OCI-LY3 (cell line): ENCODE measurements at regions not wholly inside any gene's neighbourhood (a gene's known extent, or its start where the extent isn't known, plus 50 kb on each side); places are given as distances from the start of the nearest gene placed in this dataset.
A peak's percentile ranks its signal among the peaks of the same experiment; 100 is the strongest.

Experiments used
- H2AFZ ChIP-seq: fragments of 200-600, 300-600 bp; shearing (Covaris generic); 2 replicates; pipeline ENCODE4 v1.6.0; 2014; ENCODE audit warnings: antibody characterized with exemption, low read depth, low read length
- H3K27ac ChIP-seq: fragments of 200-600, 300-600 bp; sonication (generic); 2 replicates; pipeline ENCODE4 v1.5.1; 2014; ENCODE audit warnings: mild to moderate bottlenecking, low read length, moderate library complexity, mixed read lengths
- H3K27me3 ChIP-seq: fragments of 200-600, 300-600 bp; sonication (generic); 2 replicates; pipeline ENCODE4 v1.6.1; 2014; ENCODE audit warnings: low read depth, low read length, mixed read lengths
- H3K36me3 ChIP-seq: fragments of 200-600, 300-600 bp; sonication (generic); replicated peaks from 2 replicates; pipeline ENCODE3; 2014; ENCODE audit warnings: low read depth, low read length, mixed read lengths
- H3K4me1 ChIP-seq: fragments of 300-600, 200-600 bp; sonication (generic); 2 replicates; pipeline ENCODE4 v1.6.1; 2014; ENCODE audit warnings: low read length, mixed read lengths
- H3K4me2 ChIP-seq: fragments of 200-600, 300-600 bp; sonication (generic); 2 replicates; pipeline ENCODE4 v1.6.1; 2014; ENCODE audit warnings: low read length, mixed read lengths
- H3K4me3 ChIP-seq: fragments of 300-600, 200-600 bp; sonication (generic); 2 replicates; pipeline ENCODE4 v1.5.1; 2014; ENCODE audit warnings: antibody characterized with exemption, mild to moderate bottlenecking, low read length, moderate library complexity
- H3K79me2 ChIP-seq: fragments of 300-600, 200-600 bp; shearing (Covaris generic); 2 replicates; pipeline ENCODE4 v1.6.1; 2014; ENCODE audit warnings: mild to moderate bottlenecking, low read length, mixed read lengths
- H3K9ac ChIP-seq: fragments of 300-600, 200-600 bp; shearing (Covaris generic); 2 replicates; pipeline ENCODE4 v1.6.0; 2014; ENCODE audit warnings: mild to moderate bottlenecking, low read length, moderate library complexity
- H3K9me3 ChIP-seq: fragments of 200-600, 300-600 bp; shearing (Covaris generic); 2 replicates; pipeline ENCODE4 v1.6.1; 2014; ENCODE audit warnings: low read length, mixed read lengths; ENCODE audit not compliant: insufficient read depth
- H4K20me1 ChIP-seq: fragments of 200-600, 300-600 bp; sonication (generic); 2 replicates; pipeline ENCODE4 v1.6.1; 2016; ENCODE audit warnings: low read length, mixed read lengths; ENCODE audit not compliant: insufficient read depth
- CTCF ChIP-seq: fragments of 200-600, 300-600 bp; sonication (generic); IDR thresholded peaks from 2 replicates; pipeline ENCODE4 v1.5.1; 2014; ENCODE audit warnings: antibody characterized with exemption, low read length, low read depth
- EZH2phosphoT487 ChIP-seq: fragments of 200-600 bp; shearing (Covaris generic); IDR thresholded peaks from 2 replicates; pipeline ENCODE4 v1.6.1; 2018; ENCODE audit warnings: antibody characterized with exemption, mixed run types, low read depth

- H3K9ac ChIP-seq = no peak overlapping the region
- H3K4me2 ChIP-seq = no peak overlapping the region
- no peaks in the 10 kb centered on the region for H3K79me2 ChIP-seq
- no peak overlapping the region for H3K27ac ChIP-seq
- no peak overlapping the region for H2AFZ ChIP-seq
- no peaks in the 10 kb centered on the region for H3K4me1 ChIP-seq
- H3K9me3 ChIP-seq = no peaks in the 10 kb centered on the region
- H3K36me3 ChIP-seq = no peaks in the 10 kb centered on the region
- H3K4me3 ChIP-seq = no peak overlapping the region
- no peaks in the 10 kb centered on the region for H4K20me1 ChIP-seq
- H3K27me3 ChIP-seq = no peaks in the 10 kb centered on the region
- TF ChIP-seq EZH2phosphoT487 = no peak
- peak; percentile 36 for TF ChIP-seq CTCF
These were observed 1115.3 kb upstream of the IGFBP7 start for GRCh38 chr4:58225460-58225859.

GRCh38 chr4:58219179-58219578 lies 1109.0 kb upstream of the IGFBP7 start:
- H3K9ac ChIP-seq = no peak overlapping the region
- no peak overlapping the region for H3K4me2 ChIP-seq
- no peaks in the 10 kb centered on the region for H3K27me3 ChIP-seq
- TF ChIP-seq CTCF (no peak), EZH2phosphoT487 (no peak)
- no peak overlapping the region for H2AFZ ChIP-seq
- H3K9me3 ChIP-seq = no peaks in the 10 kb centered on the region
- no peak overlapping the region for H3K27ac ChIP-seq
- H4K20me1 ChIP-seq = no peaks in the 10 kb centered on the region
- no peak overlapping the region for H3K4me3 ChIP-seq
- H3K79me2 ChIP-seq = no peaks in the 10 kb centered on the region
- H3K36me3 ChIP-seq = no peaks in the 10 kb centered on the region
- no peaks in the 10 kb centered on the region for H3K4me1 ChIP-seq

DNA sequence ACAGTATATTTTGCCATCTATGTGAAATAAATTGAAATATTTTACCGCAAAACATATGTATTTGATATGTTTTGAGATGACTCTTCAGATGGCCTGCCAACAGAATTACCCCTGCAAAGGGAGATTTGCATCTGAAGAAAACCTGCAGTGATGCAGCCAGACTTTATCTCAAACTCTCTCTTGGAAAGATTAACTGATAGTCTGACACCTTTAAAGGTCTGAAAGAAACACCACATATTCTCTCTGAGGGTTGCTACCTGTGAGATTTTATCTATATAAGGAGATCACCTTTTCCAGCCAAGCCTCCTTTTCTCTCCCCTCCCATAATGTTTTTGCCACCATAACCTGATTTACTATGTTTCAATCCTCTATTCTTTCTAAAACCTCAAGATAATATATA lies 1106.3 kb upstream of the IGFBP7 start:
- Histone ChIP-seq H3K27me3 (no peaks in the 10 kb centered on the region), H3K9ac (no peak overlapping the region), H3K4me3 (no peak overlapping the region), H2AFZ (no peak overlapping the region), H3K4me2 (no peak overlapping the region), H3K27ac (no peak overlapping the region), H3K36me3 (no peaks in the 10 kb centered on the region), H3K9me3 (no peaks in the 10 kb centered on the region), H3K4me1 (no peaks in the 10 kb centered on the region), H3K79me2 (no peaks in the 10 kb centered on the region), H4K20me1 (no peaks in the 10 kb centered on the region)
- TF ChIP-seq EZH2phosphoT487 = no peak
- no peak for TF ChIP-seq CTCF

- no peaks in the 10 kb centered on the region for H3K9me3 ChIP-seq
- no peak for TF ChIP-seq CTCF
- TF ChIP-seq EZH2phosphoT487 = no peak
- no peaks in the 10 kb centered on the region for H3K36me3 ChIP-seq
These were observed 1104.2 kb upstream of the IGFBP7 start for GRCh38 chr4:58214376-58214775.

More at GRCh38 chr4:58214376-58214775, 1104.2 kb upstream of the IGFBP7 start:
- no peak overlapping the region for H3K9ac ChIP-seq
- H3K27ac ChIP-seq = no peak overlapping the region
- no peaks in the 10 kb centered on the region for H3K79me2 ChIP-seq
- no peaks in the 10 kb centered on the region for H4K20me1 ChIP-seq
- H3K4me1 ChIP-seq = no peaks in the 10 kb centered on the region
- H3K4me3 ChIP-seq = no peak overlapping the region
- no peaks in the 10 kb centered on the region for H3K27me3 ChIP-seq
- no peak overlapping the region for H2AFZ ChIP-seq
- no peak overlapping the region for H3K4me2 ChIP-seq
